Lower leg skin (tissue), 4 donors: ENCODE measurements at regions not wholly inside any gene's neighbourhood (a gene's known extent, or its start where the extent isn't known, plus 50 kb on each side); places are given as distances from the start of the nearest gene placed in this dataset.
"Not testable (repeated sequence)": the region's sequence is repeated elsewhere in the genome, so short reads cannot be mapped to it uniquely, and the experiment has no call there.

Experiments
- DNase-seq, 2 donors: peaks; one replicate each; pipeline ENCODE4 v3.0.0-alpha.2; 2019; ENCODE audit warnings: low spot score in 2 of 2
- H3K4me3 ChIP-seq: fragments of 200-600 bp; sonication (generic); 2 replicates; pipeline ENCODE4 v1.5.1; 2017; ENCODE audit warnings: mild to moderate bottlenecking, low read depth; ENCODE audit not compliant: poor library complexity, severe bottlenecking
- CTCF ChIP-seq, 3 donors: fragments of 450-650 bp; IDR thresholded peaks; one replicate each; pipeline ENCODE4 v1.5.1; 2016; ENCODE audit warnings: antibody characterized with exemption in 3 of 3, mild to moderate bottlenecking in 3 of 3, moderate library complexity in 2 of 3
- POLR2A ChIP-seq, 2 donors: fragments of 450-650 bp; IDR thresholded peaks; one replicate each; pipeline ENCODE4 v1.6.1; 2016 to 2017; ENCODE audit warnings: antibody characterized with exemption in 2 of 2, mild to moderate bottlenecking in 1 of 2, moderate library complexity in 1 of 2
- WGBS, 2 donors: methylation state at CpG; one replicate each; pipeline ENCODE4 v1.1.5; 2018; 5-methylcytosine and 5-hydroxymethylcytosine counted together
- intact Hi-C: fragments of 100-400 bp; cut with DNase I; formaldehyde crosslinking; loops from one replicate; pipeline ENCODE4 v1.15.0; 2023; ENCODE audit warnings: low total_unique reads

GRCh38 chr4:33980361-33980760 is 2264.0 kb downstream of the ARAP2 start:
- intact Hi-C loops, result no loop called here
- WGBS, 2 donors, result 58 to 71% methylated on average over 2 of the region's 2 CpGs
- H3K4me3 ChIP-seq, result no peak overlapping the region
- no peak for DNase-seq
- TF ChIP-seq POLR2A (IDR thresholded peaks at IDR 0.05), result no peak
- TF ChIP-seq CTCF (IDR thresholded peaks at IDR 0.05), result no peak

DNA sequence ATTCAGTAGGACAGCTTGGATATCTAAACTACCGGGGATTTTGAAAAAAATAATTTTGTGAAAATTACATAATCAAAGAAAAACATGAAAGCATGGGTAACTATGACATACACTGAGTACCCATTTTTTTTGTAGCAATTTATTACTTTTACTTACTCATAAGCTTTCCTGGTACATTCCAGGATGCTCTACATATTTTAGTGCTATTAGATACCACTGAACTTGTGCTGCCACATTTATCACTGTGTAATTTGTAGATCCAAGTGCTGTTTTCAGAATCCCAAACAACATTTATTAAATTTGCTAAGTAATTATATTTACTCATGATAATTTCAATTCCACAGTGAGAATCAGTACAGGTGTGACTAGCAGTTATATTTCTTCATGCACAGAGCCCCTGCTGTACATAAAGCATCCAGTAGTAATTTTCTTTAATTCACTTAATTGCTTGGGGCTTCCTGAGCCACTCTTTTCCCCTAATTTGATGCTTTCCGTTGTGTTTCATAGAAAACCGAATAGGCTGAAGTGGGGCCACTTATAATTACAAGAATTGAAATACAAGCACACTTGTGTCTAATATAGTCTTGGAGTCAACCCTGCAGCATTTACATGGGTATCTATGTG is 2254.4 kb downstream of the ARAP2 start:
- 62 to 69% methylated on average over 3 of the region's 3 CpGs for WGBS, 2 donors
- no peak for DNase-seq
- no peak overlapping the region for H3K4me3 ChIP-seq
- intact Hi-C loops, result no loop called here
- no peak for TF ChIP-seq CTCF (IDR thresholded peaks at IDR 0.05)
- TF ChIP-seq POLR2A (IDR thresholded peaks at IDR 0.05), result no peak

- no peak overlapping the region for H3K4me3 ChIP-seq
- WGBS, 2 donors, result 77 to 88% methylated on average over 4 of the region's 4 CpGs
- DNase-seq, result no peak
- intact Hi-C loops, result no loop called here
- no peak for TF ChIP-seq CTCF (IDR thresholded peaks at IDR 0.05)
- TF ChIP-seq POLR2A (IDR thresholded peaks at IDR 0.05), result no peak
These were observed 2248.1 kb downstream of the ARAP2 start for GRCh38 chr4:33996075-33996718.

GRCh38 chr4:33998291-33998690 is 2246.0 kb downstream of the ARAP2 start:
- TF ChIP-seq CTCF (IDR thresholded peaks at IDR 0.05) (no peak), POLR2A (IDR thresholded peaks at IDR 0.05) (no peak)
- no peak for DNase-seq
- H3K4me3 ChIP-seq, result no peak overlapping the region
- WGBS, 2 donors, result 45 to 48% methylated on average over 3 of the region's 3 CpGs
- intact Hi-C loops, result no loop called here

- DNase-seq, result no peak
- whole genome bisulfite sequencing, 2 donors, result 60 to 61% methylated on average over 3 of the region's 3 CpGs
- no peak overlapping the region for H3K4me3 ChIP-seq
- intact Hi-C loops, result no loop called here
- no peak for TF ChIP-seq POLR2A (IDR thresholded peaks at IDR 0.05)
- no peak for TF ChIP-seq CTCF (IDR thresholded peaks at IDR 0.05)
These were observed 2244.0 kb downstream of the ARAP2 start for GRCh38 chr4:34000356-34000755.

DNA sequence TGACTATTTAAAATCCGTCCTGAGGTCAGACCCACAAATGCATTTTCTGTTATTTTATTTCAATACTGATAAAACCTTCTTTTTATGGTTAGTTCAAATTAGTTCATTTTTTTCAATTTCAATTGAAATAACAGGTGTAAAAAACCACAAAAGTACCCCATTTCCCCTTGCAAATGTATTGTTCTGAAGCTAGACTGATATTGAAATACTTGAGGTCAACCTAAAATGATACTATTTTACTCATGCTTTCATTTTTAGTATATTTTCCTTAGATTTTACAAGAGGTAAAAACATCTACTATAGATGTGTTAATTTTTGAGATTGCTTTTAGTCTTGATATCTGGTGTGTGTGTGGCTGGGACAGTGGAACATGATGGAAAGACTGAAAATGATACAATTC is 2237.8 kb downstream of the ARAP2 start:
- H3K4me3 ChIP-seq, intact Hi-C loops, DNase-seq: not testable (repeated sequence)
- WGBS, 2 donors, result 78 to 80% methylated on average over 1 of the region's 1 CpG
